ENCODE measurements at regions not wholly inside any gene's neighbourhood (a gene's known extent, or its start where the extent isn't known, plus 50 kb on each side); places are given as distances from the start of the nearest gene placed in this dataset.
"Not testable (repeated sequence)": the region's sequence is repeated elsewhere in the genome, so short reads cannot be mapped to it uniquely, and the experiment has no call there.

GRCh38 chr1:55789466-55789865 is 574.3 kb upstream of the USP24 start:
- no peak for ATAC-seq
- CTCF ChIA-PET, result no interaction called here
- H3K27ac Mint-ChIP-seq, result no peak overlapping the region
- no peaks in the 10 kb centered on the region for H3K27me3 Mint-ChIP-seq (ENCODE audit: low read depth)
- peaks cover 34% of the 10 kb centered on the region for H3K9me3 Mint-ChIP-seq
- TF ChIP-seq FOXP1 (CRISPR knock-in tag; IDR thresholded peaks at IDR 0.05; ENCODE audit: borderline replicate concordance), result no peak
- TF ChIP-seq PRRX2 (CRISPR knock-in tag; IDR thresholded peaks at IDR 0.05), result no peak
- TF ChIP-seq ATF3 (CRISPR knock-in tag; conservative IDR thresholded peaks at IDR 0.05), result no peak
- TF ChIP-seq ZNF121 (CRISPR knock-in tag; IDR thresholded peaks at IDR 0.05), result no peak
- no peak for TF ChIP-seq SP1 (CRISPR knock-in tag; conservative IDR thresholded peaks at IDR 0.05)
- TF ChIP-seq STAT6 (CRISPR knock-in tag; conservative IDR thresholded peaks at IDR 0.05; ENCODE audit: low read depth), result no peak
- no peak for TF ChIP-seq KAT7 (CRISPR knock-in tag; IDR thresholded peaks at IDR 0.05; ENCODE audit: borderline replicate concordance)
- TF ChIP-seq TEAD4 (CRISPR knock-in tag; IDR thresholded peaks at IDR 0.05), result no peak
- no peak for TF ChIP-seq CREM (CRISPR knock-in tag; IDR thresholded peaks at IDR 0.05)
- POLR2A ChIA-PET, result no interaction called here
- peaks cover 12% of the 10 kb centered on the region for H3K4me1 Mint-ChIP-seq
- H3K4me3 Mint-ChIP-seq, result no peak overlapping the region
- no peak for DNase-seq (ENCODE audit: low spot score)
- peaks cover 11% of the 10 kb centered on the region for H3K36me3 Mint-ChIP-seq

- Mint-ChIP-seq H3K9me3 (peaks cover 38% of the 10 kb centered on the region), H3K4me3 (no peak overlapping the region), H3K4me1 (peaks cover 12% of the 10 kb centered on the region), H3K27ac (no peak overlapping the region), H3K36me3 (peaks cover 11% of the 10 kb centered on the region), H3K27me3 (ENCODE audit: low read depth) (no peaks in the 10 kb centered on the region)
- DNase-seq (ENCODE audit: low spot score) (no peak), ATAC-seq (no peak)
- POLR2A ChIA-PET, result no interaction called here
- no peak for TF ChIP-seq ZNF416 (CRISPR knock-in tag; IDR thresholded peaks at IDR 0.05)
- TF ChIP-seq ZBTB43 (CRISPR knock-in tag; IDR thresholded peaks at IDR 0.05), result no peak
- TF ChIP-seq JUN (CRISPR knock-in tag; IDR thresholded peaks at IDR 0.05), result no peak
- CTCF ChIA-PET, result no interaction called here
These were observed 571.2 kb upstream of the USP24 start for GRCh38 chr1:55786396-55786795.

GRCh38 chr1:55784941-55785450 is 569.8 kb upstream of the USP24 start:
- ATAC-seq; H3K36me3 Mint-ChIP-seq; CTCF ChIA-PET; H3K4me3 Mint-ChIP-seq; DNase-seq (ENCODE audit: low spot score); H3K27ac Mint-ChIP-seq; POLR2A ChIA-PET; H3K27me3 Mint-ChIP-seq (ENCODE audit: low read depth): not testable (repeated sequence)
- H3K4me1 Mint-ChIP-seq, result peaks cover 19% of the 10 kb centered on the region
- peaks cover 38% of the 10 kb centered on the region for H3K9me3 Mint-ChIP-seq

- ChIA-PET CTCF (no interaction called here), POLR2A (no interaction called here)
- H3K4me1 Mint-ChIP-seq, result peaks cover 18% of the 10 kb centered on the region
- no peak overlapping the region for H3K4me3 Mint-ChIP-seq
- no peaks in the 10 kb centered on the region for H3K27me3 Mint-ChIP-seq (ENCODE audit: low read depth)
- peaks cover 28% of the 10 kb centered on the region for H3K9me3 Mint-ChIP-seq
- H3K27ac Mint-ChIP-seq, result no peak overlapping the region
- ATAC-seq (no peak), DNase-seq (ENCODE audit: low spot score) (no peak)
- H3K36me3 Mint-ChIP-seq, result no peaks in the 10 kb centered on the region
- TF ChIP-seq ATF6 (CRISPR knock-in tag; IDR thresholded peaks at IDR 0.05), result no peak
- TF ChIP-seq HMGXB4 (CRISPR knock-in tag; IDR thresholded peaks at IDR 0.05), result no peak
- TF ChIP-seq NR2C2 (CRISPR knock-in tag; IDR thresholded peaks at IDR 0.05), result no peak
- no peak for TF ChIP-seq RORB (CRISPR knock-in tag; IDR thresholded peaks at IDR 0.05)
- TF ChIP-seq ZNF396 (CRISPR knock-in tag; IDR thresholded peaks at IDR 0.05; ENCODE audit: borderline replicate concordance), result no peak
- TF ChIP-seq CREM (CRISPR knock-in tag; IDR thresholded peaks at IDR 0.05), result no peak
- TF ChIP-seq TP53 (CRISPR knock-in tag; IDR thresholded peaks at IDR 0.05), result no peak
- TF ChIP-seq STAT6 (CRISPR knock-in tag; conservative IDR thresholded peaks at IDR 0.05; ENCODE audit: low read depth), result no peak
These were observed 566.8 kb upstream of the USP24 start for GRCh38 chr1:55781944-55782482.
